H9 (cell line): ENCODE measurements at regions not wholly inside any gene's neighbourhood (a gene's known extent, or its start where the extent isn't known, plus 50 kb on each side); places are given as distances from the start of the nearest gene placed in this dataset.

ENCODE experiments used
- DNase-seq: peaks from one replicate; pipeline ENCODE4 v3.0.0-alpha.2; 2017
- H2AFZ ChIP-seq: one replicate; pipeline ENCODE4 v1.6.1; 2013; ENCODE audit warnings: mild to moderate bottlenecking, low read length, control low read depth, moderate library complexity
- H2AK5ac ChIP-seq: 2 replicates; pipeline ENCODE4 v1.6.1; 2013; ENCODE audit warnings: low read length, control low read depth, mixed read lengths; ENCODE audit not compliant: insufficient read length
- H2BK120ac ChIP-seq: one replicate; pipeline ENCODE4 v1.6.1; 2013; ENCODE audit warnings: low read depth, mild to moderate bottlenecking, low read length, control low read depth, inconsistent platforms; ENCODE audit not compliant: poor library complexity, severe bottlenecking
- H2BK12ac ChIP-seq: 2 replicates; pipeline ENCODE4 v1.6.1; 2013; ENCODE audit warnings: low read length, control low read depth, mixed read lengths, low read depth; ENCODE audit not compliant: insufficient read length
- H2BK15ac ChIP-seq: 2 replicates; pipeline ENCODE4 v1.6.1; 2013; ENCODE audit warnings: low read depth, low read length, control low read depth
- H2BK20ac ChIP-seq: one replicate; pipeline ENCODE4 v1.6.1; 2013; ENCODE audit warnings: low read depth, mild to moderate bottlenecking, low read length, control low read depth, inconsistent platforms; ENCODE audit not compliant: poor library complexity, severe bottlenecking
- H2BK5ac ChIP-seq: 2 replicates; pipeline ENCODE4 v1.6.1; 2013; ENCODE audit warnings: low read length, control low read depth, mixed read lengths; ENCODE audit not compliant: insufficient read length
- H3K14ac ChIP-seq: 2 replicates; pipeline ENCODE4 v1.6.1; 2013; ENCODE audit warnings: low read length, control low read depth; ENCODE audit not compliant: insufficient read depth
- H3K18ac ChIP-seq: 2 replicates; pipeline ENCODE4 v1.6.1; 2013; ENCODE audit warnings: low read depth, mild to moderate bottlenecking, mixed read lengths, low read length, control low read depth; ENCODE audit not compliant: insufficient read length
- H3K23ac ChIP-seq: 2 replicates; pipeline ENCODE4 v1.6.1; 2013; ENCODE audit warnings: low read length, control low read depth, mixed read lengths, low read depth; ENCODE audit not compliant: insufficient read length
- H3K23me2 ChIP-seq: 2 replicates; pipeline ENCODE4 v1.6.1; 2013; ENCODE audit warnings: low read depth, mild to moderate bottlenecking, mixed read lengths, low read length, control low read depth; ENCODE audit not compliant: insufficient read length, poor library complexity, severe bottlenecking
- H3K27ac ChIP-seq: 2 replicates; pipeline ENCODE4 v1.5.1; 2013; ENCODE audit warnings: low read length, control low read depth, mixed read lengths, low read depth; ENCODE audit not compliant: insufficient read length
- H3K27me3 ChIP-seq: 2 replicates; pipeline ENCODE4 v1.6.1; 2013; ENCODE audit warnings: low read length, control low read depth, inconsistent platforms; ENCODE audit not compliant: insufficient read depth
- H3K4ac ChIP-seq: 2 replicates; pipeline ENCODE4 v1.6.1; 2013; ENCODE audit warnings: low read depth, mild to moderate bottlenecking, control low read depth, inconsistent platforms, low read length, moderate library complexity
- H3K4me1 ChIP-seq: 2 replicates; pipeline ENCODE4 v1.6.1; 2013; ENCODE audit warnings: low read length, control low read depth, inconsistent platforms; ENCODE audit not compliant: insufficient read depth
- H3K4me2 ChIP-seq: 2 replicates; pipeline ENCODE4 v1.6.1; 2013; ENCODE audit warnings: low read length, control low read depth, mixed read lengths; ENCODE audit not compliant: insufficient read length, insufficient read depth
- H3K56ac ChIP-seq: 2 replicates; pipeline ENCODE4 v1.6.1; 2013; ENCODE audit warnings: low read depth, mild to moderate bottlenecking, mixed read lengths, low read length, control low read depth; ENCODE audit not compliant: insufficient read length
- H3K79me1 ChIP-seq: 2 replicates; pipeline ENCODE4 v1.6.1; 2013; ENCODE audit warnings: low read depth, mild to moderate bottlenecking, moderate library complexity, low read length, control low read depth, inconsistent platforms; ENCODE audit not compliant: insufficient read depth, poor library complexity, severe bottlenecking
- H3K79me2 ChIP-seq: 2 replicates; pipeline ENCODE4 v1.6.1; 2013; ENCODE audit warnings: low read length, control low read depth, inconsistent platforms; ENCODE audit not compliant: insufficient read depth
- H3K9ac ChIP-seq: 2 replicates; pipeline ENCODE4 v1.6.1; 2013; ENCODE audit warnings: low read length, control low read depth, mixed read lengths; ENCODE audit not compliant: insufficient read length; ENCODE audit errors: extremely low read depth
- H3K9me3 ChIP-seq: one replicate; pipeline ENCODE4 v1.6.1; 2013; ENCODE audit warnings: low read depth, low read length, inconsistent platforms; ENCODE audit not compliant: control insufficient read depth
- H3T11ph ChIP-seq: one replicate; pipeline ENCODE4 v1.6.1; 2013; ENCODE audit warnings: mild to moderate bottlenecking, low read length, control low read depth, inconsistent platforms
- H4K20me1 ChIP-seq: one replicate; pipeline ENCODE4 v1.6.1; 2013; ENCODE audit not compliant: control insufficient read depth, insufficient read length, insufficient read depth
- H4K5ac ChIP-seq: 2 replicates; pipeline ENCODE4 v1.6.1; 2013; ENCODE audit warnings: low read depth, mild to moderate bottlenecking, mixed read lengths, low read length, control low read depth; ENCODE audit not compliant: insufficient read length
- H4K8ac ChIP-seq: replicated peaks from 2 replicates; pipeline ENCODE4 v1.6.1; 2013; ENCODE audit warnings: low read length, control low read depth, mixed read lengths, low read depth; ENCODE audit not compliant: insufficient read length
- H4K91ac ChIP-seq: 2 replicates; pipeline ENCODE4 v1.6.1; 2013; ENCODE audit warnings: low read depth, mild to moderate bottlenecking, moderate library complexity, mixed read lengths, low read length, control low read depth; ENCODE audit not compliant: insufficient read length
- H3K27ac Mint-ChIP-seq, 3 experiments: 2 replicates in 2 of 3; 3 replicates in 1 of 3; pipeline ENCODE4 v1.8.0; 2020 to 2021; ENCODE audit warnings: mixed read lengths in 3 of 3, mild to moderate bottlenecking in 1 of 3, moderate library complexity in 1 of 3
- H3K27me3 Mint-ChIP-seq: 2 replicates; pipeline ENCODE4 v1.8.0; 2021; ENCODE audit warnings: low read depth, mild to moderate bottlenecking, moderate library complexity, mixed read lengths
- H3K36me3 Mint-ChIP-seq, 3 experiments: 2 replicates in 2 of 3; 3 replicates in 1 of 3; pipeline ENCODE4 v1.8.0; 2020 to 2021; ENCODE audit warnings: low read depth in 3 of 3, mixed read lengths in 3 of 3; ENCODE audit not compliant: insufficient read depth in 1 of 3
- H3K4me1 Mint-ChIP-seq, 2 experiments: 2 replicates each; pipeline ENCODE4 v1.8.0; 2020; ENCODE audit warnings: mixed read lengths in 2 of 2
- H3K4me3 Mint-ChIP-seq, 2 experiments: 2 replicates in 1 of 2; 3 replicates in 1 of 2; pipeline ENCODE4 v1.8.0; 2020 to 2021; ENCODE audit warnings: mild to moderate bottlenecking in 2 of 2, mixed read lengths in 2 of 2, moderate library complexity in 1 of 2
- H3K9me3 Mint-ChIP-seq, 2 experiments: 2 replicates in 1 of 2; 3 replicates in 1 of 2; pipeline ENCODE4 v1.8.0; 2020; ENCODE audit warnings: mild to moderate bottlenecking in 2 of 2, mixed read lengths in 2 of 2, moderate library complexity in 1 of 2
- WGBS: extraction: QIAGEN DNeasy Blood & Tissue Kit; methylation state at CpG from one replicate; pipeline ENCODE4 v1.1.7; 2013; ENCODE audit warnings: missing lambda C conversion rate, low lambda C conversion rate, mixed read lengths; ENCODE audit not compliant: insufficient read length; ENCODE audit errors: extremely low coverage; 5-methylcytosine and 5-hydroxymethylcytosine counted together
- TF ChIP-seq, protein P1 (sequence below): fragments of 200-600 bp; sonication (generic); conservative IDR thresholded peaks from 3 replicates; pipeline ENCODE4 v1.8.0; 2021; ENCODE audit warnings: antibody characterized with exemption, mild to moderate bottlenecking

DNA sequence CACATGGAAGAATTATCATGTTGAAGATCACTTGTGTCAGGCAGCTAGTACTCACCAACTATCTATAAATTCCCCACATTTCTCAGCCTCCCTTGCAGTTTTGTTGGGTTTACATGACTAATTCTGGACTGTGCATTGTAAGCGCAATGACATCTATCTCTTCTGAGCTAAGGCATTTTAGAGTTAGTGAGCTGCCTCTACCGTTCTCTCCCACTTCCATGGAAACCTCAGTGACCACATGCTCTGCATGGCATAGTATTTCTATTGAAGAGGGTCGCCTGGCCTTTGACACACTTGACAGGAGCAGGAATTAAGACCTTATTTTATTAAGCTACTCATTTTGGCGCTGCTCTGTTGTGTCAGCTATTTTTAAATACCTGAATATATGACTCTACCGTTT lies 67.5 kb upstream of the NPY2R start:
- WGBS = no CpG with 5 or more reads among the region's 5 CpGs
- Mint-ChIP-seq H3K4me3 (no peak overlapping the region), H3K27ac (no peak overlapping the region), H3K4me1 (no peaks in the 10 kb centered on the region), H3K9me3 (no peaks in the 10 kb centered on the region; a peak in 1 of 5 replicates), H3K36me3 (no peaks in the 10 kb centered on the region), H3K27me3 (no peaks in the 10 kb centered on the region; the same call in 1 of the 2 replicates)
- H2BK15ac ChIP-seq = no peak overlapping the region
- H3K4me1 ChIP-seq = no peaks in the 10 kb centered on the region
- no peaks in the 10 kb centered on the region for H3K23me2 ChIP-seq
- no peak overlapping the region for H2AFZ ChIP-seq
- TF ChIP-seq, protein P1, sequence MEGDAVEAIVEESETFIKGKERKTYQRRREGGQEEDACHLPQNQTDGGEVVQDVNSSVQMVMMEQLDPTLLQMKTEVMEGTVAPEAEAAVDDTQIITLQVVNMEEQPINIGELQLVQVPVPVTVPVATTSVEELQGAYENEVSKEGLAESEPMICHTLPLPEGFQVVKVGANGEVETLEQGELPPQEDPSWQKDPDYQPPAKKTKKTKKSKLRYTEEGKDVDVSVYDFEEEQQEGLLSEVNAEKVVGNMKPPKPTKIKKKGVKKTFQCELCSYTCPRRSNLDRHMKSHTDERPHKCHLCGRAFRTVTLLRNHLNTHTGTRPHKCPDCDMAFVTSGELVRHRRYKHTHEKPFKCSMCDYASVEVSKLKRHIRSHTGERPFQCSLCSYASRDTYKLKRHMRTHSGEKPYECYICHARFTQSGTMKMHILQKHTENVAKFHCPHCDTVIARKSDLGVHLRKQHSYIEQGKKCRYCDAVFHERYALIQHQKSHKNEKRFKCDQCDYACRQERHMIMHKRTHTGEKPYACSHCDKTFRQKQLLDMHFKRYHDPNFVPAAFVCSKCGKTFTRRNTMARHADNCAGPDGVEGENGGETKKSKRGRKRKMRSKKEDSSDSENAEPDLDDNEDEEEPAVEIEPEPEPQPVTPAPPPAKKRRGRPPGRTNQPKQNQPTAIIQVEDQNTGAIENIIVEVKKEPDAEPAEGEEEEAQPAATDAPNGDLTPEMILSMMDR = no peak
- no peak overlapping the region for H4K8ac ChIP-seq
- H3K23ac ChIP-seq = no peak overlapping the region
- no peak for DNase-seq
- H3K14ac ChIP-seq = no peak overlapping the region
- H3K79me1 ChIP-seq = no peaks in the 10 kb centered on the region
- H2BK20ac ChIP-seq = no peak overlapping the region
- H3K27ac ChIP-seq = no peak overlapping the region
- no peak overlapping the region for H3K56ac ChIP-seq
- no peaks in the 10 kb centered on the region for H3K27me3 ChIP-seq
- H3K79me2 ChIP-seq = no peaks in the 10 kb centered on the region
- no peak overlapping the region for H2BK120ac ChIP-seq
- H4K5ac ChIP-seq = no peak overlapping the region
- no peaks in the 10 kb centered on the region for H4K20me1 ChIP-seq
- no peaks in the 10 kb centered on the region for H3K9me3 ChIP-seq
- H2BK12ac ChIP-seq = no peak overlapping the region
- H3K4ac ChIP-seq = no peak overlapping the region
- H3K4me2 ChIP-seq = no peak overlapping the region
- no peak overlapping the region for H3K9ac ChIP-seq
- no peak overlapping the region for H2AK5ac ChIP-seq
- no peak overlapping the region for H3K18ac ChIP-seq
- H3T11ph ChIP-seq = no peak overlapping the region
- no peak overlapping the region for H4K91ac ChIP-seq
- H2BK5ac ChIP-seq = no peak overlapping the region
